Common myeloid progenitor, CD34-positive (primary cell): ENCODE measurements at regions not wholly inside any gene's neighbourhood (a gene's known extent, or its start where the extent isn't known, plus 50 kb on each side); places are given as distances from the start of the nearest gene placed in this dataset.

Experiments
- CTCF ChIA-PET: fragments of 350-600 bp; sonication (Branson Sonifier 250); formaldehyde crosslinking; loops from one replicate; lab custom pipeline; 2021; ENCODE audit warnings: antibody characterized with exemption; lab: Charles Lee
- POLR2A ChIA-PET: fragments of 350-600 bp; sonication (Branson Sonifier 250); formaldehyde crosslinking; loops from one replicate; lab custom pipeline; 2021; ENCODE audit warnings: antibody characterized with exemption; lab: Charles Lee
- DNase-seq, 3 donors: peaks; one replicate each; pipeline versions ENCODE4 v3.0.0 to v3.0.0-alpha.2; 2013
- H3K27ac ChIP-seq, 2 experiments: 1 replicate in 1 of 2; 2 replicates in 1 of 2; pipeline ENCODE4 v1.7.0; 2013; ENCODE audit warnings: inconsistent platforms in 2 of 2, low read length in 2 of 2, mild to moderate bottlenecking in 2 of 2, low read depth in 1 of 2, moderate library complexity in 1 of 2; ENCODE audit not compliant: severe bottlenecking in 2 of 2, insufficient read depth in 1 of 2, poor library complexity in 1 of 2
- H3K27me3 ChIP-seq, 5 experiments: replicated peaks in 2 of 5; 1 replicate in 3 of 5; 2 replicates in 2 of 5; pipeline versions ENCODE4 v1.6.1 to v1.7.0; 2013; ENCODE audit warnings: low read length in 4 of 5, mild to moderate bottlenecking in 2 of 5, moderate library complexity in 2 of 5, inconsistent platforms in 1 of 5; ENCODE audit not compliant: insufficient read depth in 5 of 5, control insufficient read depth in 4 of 5
- H3K36me3 ChIP-seq, 4 experiments: 1 replicate in 2 of 4; 2 replicates in 2 of 4; pipeline versions ENCODE4 v1.6.1 to v1.7.0; 2013; ENCODE audit warnings: low read length in 3 of 4, control low read depth in 1 of 4, mild to moderate bottlenecking in 1 of 4; ENCODE audit not compliant: control insufficient read depth in 4 of 4, insufficient read depth in 4 of 4
- H3K4me1 ChIP-seq, 4 experiments: 1 replicate in 3 of 4; 2 replicates in 1 of 4; pipeline versions ENCODE4 v1.6.1 to v1.7.1; 2013; ENCODE audit warnings: low read length in 3 of 4, mild to moderate bottlenecking in 3 of 4, control low read depth in 1 of 4, inconsistent platforms in 1 of 4, moderate library complexity in 1 of 4; ENCODE audit not compliant: control insufficient read depth in 4 of 4, insufficient read depth in 4 of 4; ENCODE audit errors: control extremely low read depth in 1 of 4
- H3K4me3 ChIP-seq, 7 experiments: 1 replicate in 4 of 7; 2 replicates in 3 of 7; pipeline versions ENCODE4 v1.5.1 to v1.7.0; 2013; ENCODE audit warnings: mild to moderate bottlenecking in 7 of 7, low read length in 6 of 7, moderate library complexity in 6 of 7, inconsistent platforms in 2 of 7, low read depth in 2 of 7, control low read depth in 1 of 7; ENCODE audit not compliant: insufficient read depth in 4 of 7, control insufficient read depth in 1 of 7; ENCODE audit errors: extremely low read depth in 1 of 7
- H3K9me3 ChIP-seq, 5 experiments: 1 replicate in 4 of 5; 2 replicates in 1 of 5; pipeline versions ENCODE4 v1.6.1 to v1.7.1; 2013; ENCODE audit warnings: low read length in 4 of 5, mild to moderate bottlenecking in 2 of 5, inconsistent platforms in 1 of 5, low read depth in 1 of 5, moderate library complexity in 1 of 5; ENCODE audit not compliant: control insufficient read depth in 4 of 5, insufficient read depth in 2 of 5; ENCODE audit errors: control extremely low read depth in 1 of 5
- WGBS: methylation state at CpG from one replicate; pipeline ENCODE4 v1.1.5; 2013; ENCODE audit not compliant: insufficient coverage; 5-methylcytosine and 5-hydroxymethylcytosine counted together

DNA sequence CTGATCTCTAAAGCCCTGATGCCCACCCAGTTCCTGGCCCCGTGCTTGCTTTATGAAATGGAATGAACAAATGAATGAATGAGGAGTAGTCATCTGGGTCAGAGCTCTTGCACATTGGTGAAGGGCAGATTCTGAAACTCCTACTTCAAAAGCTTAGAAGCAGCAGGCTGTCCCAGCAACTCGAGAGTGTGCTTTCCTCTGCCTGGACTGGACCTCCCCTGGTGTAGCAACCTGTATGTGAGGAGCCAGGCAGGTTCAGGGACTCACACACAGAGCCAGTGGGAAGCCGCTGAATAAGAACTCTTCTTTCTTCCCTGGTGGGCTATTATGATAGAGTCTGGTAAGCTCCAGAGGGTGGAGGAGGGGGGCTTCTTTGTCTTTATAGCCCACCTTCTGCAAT lies 396.4 kb downstream of the CDK5RAP2 start:
- no peaks in the 10 kb centered on the region for H3K36me3 ChIP-seq
- POLR2A ChIA-PET, result no interaction called here
- no peaks in the 10 kb centered on the region for H3K4me1 ChIP-seq
- no peaks in the 10 kb centered on the region for H3K27me3 ChIP-seq
- no peak overlapping the region for H3K27ac ChIP-seq
- H3K9me3 ChIP-seq, result peaks cover 0 to 2% (median 0%) of the 10 kb centered on the region in 5 experiments
- 79% methylated on average over 2 of the region's 3 CpGs for WGBS
- no peak overlapping the region for H3K4me3 ChIP-seq
- no peak for DNase-seq
- CTCF ChIA-PET, result no interaction called here

DNA sequence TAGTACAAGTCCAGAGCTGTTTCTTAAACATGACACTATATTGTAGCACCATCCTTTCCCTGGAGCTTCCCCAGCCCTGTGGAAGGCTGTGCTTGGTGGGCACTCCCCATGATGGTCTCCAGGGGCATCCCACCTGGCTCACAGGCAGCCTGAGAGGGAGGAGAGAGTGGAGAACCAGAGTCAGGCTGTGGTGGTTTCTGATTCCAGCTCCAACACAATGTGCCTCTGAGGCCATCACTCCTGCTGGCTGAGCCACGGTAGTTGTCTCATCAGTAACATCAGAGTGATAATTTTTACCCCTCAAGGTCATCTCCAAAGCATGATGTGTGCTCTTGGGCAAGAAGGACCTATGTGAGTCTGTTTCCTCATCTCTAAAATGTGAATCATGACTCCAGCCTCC lies 398.0 kb downstream of the CDK5RAP2 start:
- H3K27me3 ChIP-seq, result no peaks in the 10 kb centered on the region
- no peak overlapping the region for H3K4me3 ChIP-seq
- no peak overlapping the region for H3K27ac ChIP-seq
- ChIA-PET POLR2A (no interaction called here), CTCF (no interaction called here)
- DNase-seq, result no peak
- 80% methylated on average over 1 of the region's 1 CpG for WGBS
- H3K36me3 ChIP-seq, result no peaks in the 10 kb centered on the region
- H3K9me3 ChIP-seq, result peaks cover 0 to 2% (median 0%) of the 10 kb centered on the region in 5 experiments
- H3K4me1 ChIP-seq, result no peaks in the 10 kb centered on the region

DNA sequence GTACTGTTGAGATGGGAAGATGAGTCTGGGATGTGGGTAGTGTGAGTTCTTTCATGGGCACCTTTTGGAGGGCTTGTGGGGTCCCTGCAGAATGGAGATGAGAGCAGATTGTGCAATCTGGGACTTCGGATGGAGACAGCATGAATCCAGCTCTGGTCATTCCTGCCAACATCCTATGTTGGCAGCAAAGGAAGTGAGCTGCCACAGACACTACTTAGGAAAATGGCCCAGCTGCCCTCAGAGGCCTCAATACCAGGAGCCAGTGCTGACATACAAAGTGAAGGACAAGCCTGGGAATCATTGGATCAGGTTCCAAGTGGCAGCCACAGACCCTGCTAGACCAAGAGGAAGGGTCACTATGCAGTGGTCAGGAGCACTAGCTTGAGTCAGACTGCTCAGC lies 402.8 kb downstream of the CDK5RAP2 start:
- H3K27ac ChIP-seq, result no peak overlapping the region
- 82% methylated on average over 1 of the region's 1 CpG for WGBS
- H3K4me3 ChIP-seq, result no peak overlapping the region
- DNase-seq, result no peak
- H3K36me3 ChIP-seq, result no peaks in the 10 kb centered on the region
- CTCF ChIA-PET, result no interaction called here
- peaks cover 0 to under 1% (median 0%) of the 10 kb centered on the region in 5 experiments for H3K9me3 ChIP-seq
- H3K4me1 ChIP-seq, result no peaks in the 10 kb centered on the region
- peaks cover 0 to 2% (median 0%) of the 10 kb centered on the region in 5 experiments for H3K27me3 ChIP-seq
- POLR2A ChIA-PET, result no interaction called here

DNA sequence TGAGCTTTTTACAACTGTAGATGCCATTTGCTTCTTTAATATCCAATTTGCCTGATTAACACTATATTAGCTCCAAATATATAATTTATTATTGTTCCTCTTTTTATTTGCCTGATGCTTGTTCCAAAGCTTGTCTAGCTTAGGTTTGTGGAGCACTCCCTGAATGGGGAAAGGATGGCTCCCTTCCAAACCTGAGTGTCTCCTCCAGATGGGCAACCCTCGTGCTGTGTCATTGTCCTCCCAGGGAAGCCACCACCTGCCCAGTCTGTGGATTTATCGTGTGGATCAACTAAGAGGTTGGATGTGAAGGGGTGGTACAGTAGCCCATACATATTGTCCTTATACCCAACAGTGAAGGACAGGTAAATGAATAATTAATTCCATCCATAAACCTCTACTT lies 404.9 kb downstream of the CDK5RAP2 start:
- Histone ChIP-seq H3K4me3 (no peak overlapping the region), H3K27ac (no peak overlapping the region), H3K27me3 (peaks cover 0 to 2% (median 0%) of the 10 kb centered on the region in 5 experiments), H3K4me1 (no peaks in the 10 kb centered on the region), H3K9me3 (peaks cover 0 to 3% (median 0%) of the 10 kb centered on the region in 5 experiments), H3K36me3 (no peaks in the 10 kb centered on the region)
- no peak for DNase-seq
- ChIA-PET CTCF (no interaction called here), POLR2A (no interaction called here)
- no CpG with 5 or more reads among the region's 2 CpGs for WGBS

DNA sequence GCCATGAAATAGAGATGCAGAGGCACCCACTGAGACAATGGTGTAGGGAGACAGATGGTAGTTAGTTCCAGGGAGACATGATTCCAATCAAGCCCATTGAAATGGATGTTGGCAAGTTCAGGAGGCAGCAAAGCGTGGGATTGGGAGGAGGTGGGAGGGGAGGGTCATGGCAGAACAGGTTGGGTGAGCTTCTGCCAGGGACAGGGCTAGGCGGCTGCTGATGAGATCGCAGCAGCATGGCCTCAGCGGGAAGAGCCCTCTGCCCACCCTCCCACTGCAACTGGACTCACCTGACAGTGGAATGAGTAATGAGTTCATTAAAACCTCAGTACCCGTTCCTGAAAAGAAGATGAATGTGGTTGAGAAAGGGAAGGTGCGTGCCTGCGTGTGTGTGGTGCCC lies 418.2 kb downstream of the CDK5RAP2 start:
- H3K36me3 ChIP-seq, result no peaks in the 10 kb centered on the region
- ChIA-PET POLR2A (no interaction called here), CTCF (no interaction called here)
- DNase-seq, result no peak
- no peaks in the 10 kb centered on the region for H3K4me1 ChIP-seq
- 100% methylated on average over 1 of the region's 7 CpGs for WGBS
- no peak overlapping the region for H3K4me3 ChIP-seq
- H3K9me3 ChIP-seq, result no peaks in the 10 kb centered on the region
- H3K27me3 ChIP-seq, result no peaks in the 10 kb centered on the region
- no peak overlapping the region for H3K27ac ChIP-seq

DNA sequence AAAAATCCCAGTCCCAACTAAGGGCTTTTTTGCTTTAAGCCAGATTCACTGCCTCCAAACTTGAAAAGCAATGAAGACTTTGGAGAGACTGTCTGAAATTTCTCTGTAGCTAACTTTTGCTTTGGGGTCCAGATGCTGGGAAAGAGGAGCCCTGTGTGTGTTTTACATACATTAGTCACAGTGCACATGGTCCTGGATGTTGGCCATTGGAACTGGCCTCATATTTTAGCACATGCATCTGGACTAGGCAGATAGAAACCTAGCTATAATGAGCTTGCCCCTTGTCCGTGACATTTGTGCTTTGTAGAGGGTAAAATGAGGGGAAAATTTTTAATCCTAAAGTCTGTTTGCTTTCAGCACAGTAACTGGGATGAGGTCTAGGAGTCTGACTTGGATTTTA lies 421.7 kb downstream of the CDK5RAP2 start:
- ChIA-PET POLR2A (no interaction called here), CTCF (no interaction called here)
- DNase-seq, result no peak
- Histone ChIP-seq H3K4me3 (no peak overlapping the region), H3K4me1 (no peaks in the 10 kb centered on the region), H3K27me3 (no peaks in the 10 kb centered on the region), H3K36me3 (no peaks in the 10 kb centered on the region), H3K9me3 (no peaks in the 10 kb centered on the region), H3K27ac (no peak overlapping the region)
- WGBS, result 100% methylated on average over 1 of the region's 1 CpG

DNA sequence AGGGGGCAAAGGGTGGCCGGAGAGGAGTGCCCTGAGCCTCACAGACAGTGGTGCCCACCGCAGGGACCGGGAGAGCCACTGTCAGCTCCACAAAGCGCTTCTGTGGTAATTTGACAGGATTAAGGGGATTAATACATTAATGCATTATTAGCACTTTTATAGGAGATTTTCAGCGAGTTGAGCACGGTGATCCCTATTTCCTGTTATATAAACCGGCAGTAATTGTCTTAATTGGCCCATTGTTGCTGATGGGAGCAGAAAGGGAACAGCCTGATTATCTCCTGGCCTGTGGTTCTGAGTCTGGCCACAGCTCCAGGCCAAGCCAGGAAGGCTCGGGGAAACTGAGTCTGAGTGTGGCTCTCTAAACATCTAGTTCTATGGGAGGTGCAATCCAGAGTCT lies 423.6 kb downstream of the CDK5RAP2 start:
- POLR2A ChIA-PET, result no interaction called here
- H3K9me3 ChIP-seq, result no peaks in the 10 kb centered on the region
- H3K27me3 ChIP-seq, result no peaks in the 10 kb centered on the region
- H3K4me1 ChIP-seq, result no peaks in the 10 kb centered on the region
- 67% methylated on average over 5 of the region's 8 CpGs for WGBS
- DNase-seq, result no peak
- no peak overlapping the region for H3K27ac ChIP-seq
- H3K4me3 ChIP-seq, result no peak overlapping the region
- CTCF ChIA-PET, result no interaction called here
- no peaks in the 10 kb centered on the region for H3K36me3 ChIP-seq
